ENCODE measurements at regions not wholly inside any gene's neighbourhood (a gene's known extent, or its start where the extent isn't known, plus 50 kb on each side); places are given as distances from the start of the nearest gene placed in this dataset.

- no peaks in the 10 kb centered on the region for H3K9me3 ChIP-seq (ENCODE audit: control insufficient read depth, low read depth, low read length)
- H2BK12ac ChIP-seq (ENCODE audit: insufficient read length, low read depth, low read length), result no peak overlapping the region
- H2BK20ac ChIP-seq (ENCODE audit: low read depth, low read length, poor library complexity, severe bottlenecking), result no peak overlapping the region
- no peaks in the 10 kb centered on the region for H3K27me3 ChIP-seq (ENCODE audit: insufficient read depth, low read length)
- TF ChIP-seq CTCF (conservative IDR thresholded peaks at IDR 0.05), result no peak; the same call in 2 of the 3 replicates
- H3K4me3 Mint-ChIP-seq, result no peak overlapping the region
- no peak overlapping the region for H2BK15ac ChIP-seq (ENCODE audit: low read depth, low read length)
- H3K79me1 ChIP-seq (ENCODE audit: insufficient read depth, low read depth, low read length, poor library complexity, severe bottlenecking), result no peaks in the 10 kb centered on the region
- H2AFZ ChIP-seq (ENCODE audit: low read length), result no peak overlapping the region
- no peak overlapping the region for H3K4ac ChIP-seq (ENCODE audit: low read depth, low read length)
- H3K4me1 ChIP-seq (ENCODE audit: insufficient read depth, low read length), result no peaks in the 10 kb centered on the region
- H2BK5ac ChIP-seq (ENCODE audit: insufficient read length, low read length), result no peak overlapping the region
- H3K14ac ChIP-seq (ENCODE audit: insufficient read depth, low read length), result no peak overlapping the region
- H3K23ac ChIP-seq (ENCODE audit: insufficient read length, low read depth, low read length), result no peak overlapping the region
- no peaks in the 10 kb centered on the region for H3K79me2 ChIP-seq (ENCODE audit: insufficient read depth, low read length)
- no peak overlapping the region for H4K5ac ChIP-seq (ENCODE audit: insufficient read length, low read depth, low read length)
- H2BK120ac ChIP-seq (ENCODE audit: low read depth, low read length, poor library complexity, severe bottlenecking), result no peak overlapping the region
- 100% methylated on average over 1 of the region's 5 CpGs for WGBS (ENCODE audit: extremely low coverage, insufficient read length, low lambda C conversion rate)
- H3K4me1 Mint-ChIP-seq, result peaks cover 2 to 3% of the 10 kb centered on the region in 2 experiments; a peak in 1 of 4 replicates
- peaks cover 0 to 5% of the 10 kb centered on the region in 2 experiments; a peak in 2 of 5 replicates for H3K9me3 Mint-ChIP-seq
- H4K8ac ChIP-seq (replicated peaks; ENCODE audit: insufficient read length, low read depth, low read length), result no peak overlapping the region
- no peak overlapping the region for H3K27ac ChIP-seq (ENCODE audit: insufficient read length, low read depth, low read length)
- no peak overlapping the region for H3K9ac ChIP-seq (ENCODE audit: extremely low read depth, insufficient read length, low read length)
- peaks cover 0 to 5% (median 2%) of the 10 kb centered on the region in 3 experiments; a peak in 4 of 7 replicates for H3K36me3 Mint-ChIP-seq (ENCODE audit: insufficient read depth in 1 of 3, low read depth in 3 of 3)
- no peaks in the 10 kb centered on the region for H4K20me1 ChIP-seq (ENCODE audit: control insufficient read depth, insufficient read depth, insufficient read length)
- H4K91ac ChIP-seq (ENCODE audit: insufficient read length, low read depth, low read length), result no peak overlapping the region
- H3K23me2 ChIP-seq (ENCODE audit: insufficient read length, low read depth, low read length, poor library complexity, severe bottlenecking), result no peaks in the 10 kb centered on the region
- H3T11ph ChIP-seq (ENCODE audit: low read length), result no peak overlapping the region
- DNase-seq, result no peak
- H2AK5ac ChIP-seq (ENCODE audit: insufficient read length, low read length), result no peak overlapping the region
- H3K56ac ChIP-seq (ENCODE audit: insufficient read length, low read depth, low read length), result no peak overlapping the region
- H3K4me2 ChIP-seq (ENCODE audit: insufficient read depth, insufficient read length, low read length), result no peak overlapping the region
- no peak overlapping the region for H3K18ac ChIP-seq (ENCODE audit: insufficient read length, low read depth, low read length)
- H3K27me3 Mint-ChIP-seq (ENCODE audit: low read depth), result no peaks in the 10 kb centered on the region
- H3K27ac Mint-ChIP-seq, result no peak overlapping the region
Observed at GRCh38 chr6:164142322-164142721, 727.8 kb downstream of the QKI start.

All from H9 (cell line).